Naive thymus-derived CD8-positive, alpha-beta T cell (primary cell): ENCODE measurements at regions not wholly inside any gene's neighbourhood (a gene's known extent, or its start where the extent isn't known, plus 50 kb on each side); places are given as distances from the start of the nearest gene placed in this dataset.

Experiments used
- ATAC-seq, 2 donors: fragments of 150-1000 bp; cut with Tn5 transposase in 1 of 2; sonication (Bioruptor Pico), chemical (Tn5 transposase) in 1 of 2; 1 replicate in 1 of 2; 2 replicates in 1 of 2; pipeline ENCODE4 v1.10.0; 2021; ENCODE audit warnings: mild to moderate bottlenecking in 2 of 2, moderate library complexity in 2 of 2
- POLR2A ChIA-PET: fragments of 350-600 bp; sonication (Branson Sonifier 250); formaldehyde crosslinking; loops from one replicate; lab custom pipeline; 2021; ENCODE audit warnings: antibody characterized with exemption; lab: Charles Lee
- DNase-seq, 10 donors: peaks; one replicate each; pipeline versions ENCODE4 v3.0.0 to v3.0.0-alpha.2; 2020 to 2022
- H3K27ac Mint-ChIP-seq, 10 donors: one replicate each; pipeline ENCODE4 v1.8.0; 2020 to 2022; ENCODE audit warnings: mild to moderate bottlenecking in 10 of 10, mixed read lengths in 10 of 10, moderate library complexity in 4 of 10, inconsistent platforms in 1 of 10
- H3K27me3 Mint-ChIP-seq, 5 donors: one replicate each; pipeline ENCODE4 v1.8.0; 2021 to 2022; ENCODE audit warnings: mixed read lengths in 5 of 5
- H3K36me3 Mint-ChIP-seq, 3 donors: one replicate each; pipeline ENCODE4 v1.8.0; 2020 to 2022; ENCODE audit warnings: mixed read lengths in 3 of 3, mild to moderate bottlenecking in 2 of 3, inconsistent platforms in 1 of 3
- H3K4me1 Mint-ChIP-seq, 4 donors: one replicate each; pipeline ENCODE4 v1.8.0; 2021 to 2022; ENCODE audit warnings: mixed read lengths in 4 of 4
- H3K4me3 Mint-ChIP-seq, 10 donors: one replicate each; pipeline ENCODE4 v1.8.0; 2020 to 2022; ENCODE audit warnings: mild to moderate bottlenecking in 10 of 10, mixed read lengths in 10 of 10, moderate library complexity in 6 of 10, inconsistent platforms in 1 of 10
- H3K9me3 Mint-ChIP-seq, 9 donors: one replicate each; pipeline ENCODE4 v1.8.0; 2020 to 2022; ENCODE audit warnings: mixed read lengths in 9 of 9, mild to moderate bottlenecking in 3 of 9, inconsistent platforms in 1 of 9, moderate library complexity in 1 of 9

DNA sequence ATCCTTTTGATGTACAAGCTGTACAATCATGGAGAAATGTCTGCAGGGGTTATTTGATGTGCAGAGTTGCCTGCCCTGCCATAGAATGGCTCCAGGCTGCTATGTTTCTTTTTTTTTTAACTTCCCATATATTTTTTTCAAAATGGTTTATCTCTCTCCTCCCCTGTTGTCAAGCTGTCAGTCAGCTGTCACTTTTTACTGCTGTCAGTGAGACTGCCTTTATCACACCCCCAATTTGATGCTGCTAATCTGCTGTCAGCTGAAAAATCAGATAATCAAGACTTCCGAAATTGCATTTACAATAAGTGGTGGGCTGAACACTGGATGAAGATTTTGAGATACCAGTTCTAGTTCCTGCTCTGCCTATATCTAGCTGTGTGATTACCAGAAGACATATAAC, 382.6 kb downstream of the ZEB2 start:
- Mint-ChIP-seq H3K27ac (no peak overlapping the region), H3K4me3 (no peak overlapping the region), H3K4me1 (peaks cover 0 to 7% (median 0%) of the 10 kb centered on the region in 4 donors), H3K36me3 (peaks cover 0 to 30% (median 22%) of the 10 kb centered on the region in 3 donors), H3K9me3 (no peaks in the 10 kb centered on the region), H3K27me3 (no peaks in the 10 kb centered on the region)
- POLR2A ChIA-PET: no interaction called here
- ATAC-seq (no peak), DNase-seq (no peak)

DNA sequence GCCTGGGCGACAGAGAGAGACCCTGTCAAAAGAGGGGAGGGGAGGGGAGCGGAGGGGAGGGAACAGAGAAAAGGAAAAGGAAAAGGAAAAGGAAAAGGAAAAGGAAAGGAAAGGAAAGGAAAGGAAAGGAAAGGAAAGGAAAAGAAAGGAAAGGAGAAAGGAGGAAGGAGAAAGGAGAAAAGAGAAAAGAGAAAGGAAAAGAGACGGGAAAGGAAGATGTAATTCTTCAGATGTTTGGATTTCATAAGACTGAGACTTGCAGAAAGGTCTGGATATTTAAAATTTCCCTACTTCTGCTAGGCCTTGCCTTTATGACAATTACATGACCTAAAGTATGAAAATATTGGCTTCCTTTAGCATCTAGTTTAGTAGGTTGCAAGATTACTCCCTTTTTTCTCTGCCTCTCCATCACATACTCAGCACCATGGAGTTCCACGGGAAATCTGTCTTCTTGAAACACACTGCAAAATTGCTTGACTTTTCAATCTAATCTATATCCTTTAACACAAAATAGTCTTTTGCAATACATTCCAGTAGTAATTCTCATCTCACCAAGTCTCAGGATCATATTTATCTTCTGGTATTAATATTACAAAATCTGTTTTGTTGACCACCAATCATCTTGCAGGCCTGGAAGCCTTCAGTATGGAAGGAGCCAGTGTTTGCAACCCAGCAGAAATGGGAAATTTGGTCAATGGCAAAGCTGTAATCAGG, 383.5 kb downstream of the ZEB2 start:
- H3K27me3 Mint-ChIP-seq: no peaks in the 10 kb centered on the region
- H3K9me3 Mint-ChIP-seq: no peaks in the 10 kb centered on the region
- peaks cover 0 to 23% (median 15%) of the 10 kb centered on the region in 3 donors for H3K36me3 Mint-ChIP-seq
- peaks cover 0 to 7% (median 0%) of the 10 kb centered on the region in 4 donors for H3K4me1 Mint-ChIP-seq
- no peak overlapping the region for H3K27ac Mint-ChIP-seq
- POLR2A ChIA-PET: no interaction called here
- H3K4me3 Mint-ChIP-seq: no peak overlapping the region
- DNase-seq (no peak), ATAC-seq (no peak)

DNA sequence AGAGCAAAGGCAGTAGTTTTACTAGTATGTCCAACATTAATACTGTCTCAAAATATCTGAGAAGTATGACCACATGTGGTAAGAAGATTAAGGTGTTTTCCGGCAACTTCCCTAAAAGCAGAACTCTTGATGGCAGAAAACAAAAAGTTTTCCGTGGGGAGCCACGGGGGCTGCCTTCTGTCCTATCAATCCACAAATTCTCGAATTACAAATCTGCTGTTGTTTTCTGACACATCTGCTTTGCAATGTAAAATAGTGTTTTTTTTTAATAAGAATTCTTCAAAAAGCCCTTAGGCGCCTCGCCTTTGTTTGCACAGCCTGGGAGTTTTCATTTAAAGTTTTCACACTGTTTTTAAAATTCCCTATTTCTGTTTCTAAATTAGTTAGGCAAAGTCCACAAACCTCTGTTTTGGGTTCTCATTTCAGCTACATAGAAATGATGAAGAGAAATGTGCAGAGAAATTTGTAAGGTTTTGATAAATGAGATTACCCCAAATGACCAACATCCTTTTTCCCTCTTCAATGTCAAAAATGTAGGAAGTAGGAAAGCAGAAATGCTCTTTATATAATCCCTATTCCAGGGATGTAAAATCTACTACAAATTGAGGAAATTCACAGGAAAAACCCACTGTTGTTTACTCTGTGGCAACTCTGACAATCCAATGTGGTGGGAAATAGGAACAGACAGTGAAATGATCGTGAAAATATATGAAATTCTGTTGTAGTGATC, 385.8 kb downstream of the ZEB2 start:
- Mint-ChIP-seq H3K4me3 (no peak overlapping the region), H3K9me3 (no peaks in the 10 kb centered on the region), H3K4me1 (peaks cover 0 to 7% (median 0%) of the 10 kb centered on the region in 4 donors), H3K36me3 (peaks cover 0 to 17% (median 17%) of the 10 kb centered on the region in 3 donors), H3K27ac (no peak overlapping the region), H3K27me3 (no peaks in the 10 kb centered on the region)
- POLR2A ChIA-PET: no interaction called here
- ATAC-seq (no peak), DNase-seq (no peak)

DNA sequence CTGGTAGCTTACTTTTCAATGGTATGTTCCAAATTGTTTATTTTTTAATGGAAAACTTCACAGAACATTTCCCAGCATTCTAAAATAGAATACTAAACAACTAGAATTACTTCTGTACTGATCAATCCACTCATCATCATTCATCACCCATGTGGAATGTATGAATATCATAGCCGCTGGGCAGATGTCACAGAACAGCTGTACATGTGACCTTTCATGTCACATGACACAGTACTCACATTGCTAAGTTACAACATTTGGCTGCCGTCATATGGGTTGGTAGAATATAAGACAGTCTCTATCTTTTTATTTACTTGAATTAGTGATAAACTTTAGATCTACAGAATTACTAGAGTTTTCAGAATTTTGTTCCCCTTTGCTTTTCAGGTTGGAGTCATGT, 387.6 kb downstream of the ZEB2 start:
- DNase-seq (no peak), ATAC-seq (no peak)
- peaks cover 0 to 23% (median 5%) of the 10 kb centered on the region in 3 donors for H3K36me3 Mint-ChIP-seq
- peaks cover 0 to 1% (median under 1%) of the 10 kb centered on the region in 4 donors for H3K4me1 Mint-ChIP-seq
- no peak overlapping the region for H3K4me3 Mint-ChIP-seq
- POLR2A ChIA-PET: interaction anchor here (0.6 kb wide), 1 partner anchor 175 kb away, joined by 4 read pairs; no protein-coding TSS in a partner anchor
- no peaks in the 10 kb centered on the region for H3K27me3 Mint-ChIP-seq
- H3K27ac Mint-ChIP-seq: no peak overlapping the region
- no peaks in the 10 kb centered on the region for H3K9me3 Mint-ChIP-seq

DNA sequence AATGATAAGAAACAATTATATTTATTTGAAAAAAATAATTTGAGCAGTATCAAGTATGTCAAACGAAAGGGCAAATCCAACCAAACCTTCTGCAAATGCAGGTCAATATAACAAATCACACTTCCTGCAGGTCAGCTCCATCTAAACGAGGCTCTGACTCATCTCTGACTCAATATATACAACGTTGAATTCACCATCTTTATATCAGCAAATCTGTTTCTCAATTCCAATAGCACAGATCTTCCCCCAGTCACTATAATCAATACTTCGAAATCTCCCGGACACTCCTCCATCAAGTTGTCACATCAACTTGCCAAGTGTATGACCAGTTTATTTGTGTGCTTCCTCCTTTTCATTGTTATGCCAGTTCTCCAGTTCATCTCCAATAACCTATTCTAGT, 388.9 kb downstream of the ZEB2 start:
- DNase-seq: no peak
- no peak for ATAC-seq

DNA sequence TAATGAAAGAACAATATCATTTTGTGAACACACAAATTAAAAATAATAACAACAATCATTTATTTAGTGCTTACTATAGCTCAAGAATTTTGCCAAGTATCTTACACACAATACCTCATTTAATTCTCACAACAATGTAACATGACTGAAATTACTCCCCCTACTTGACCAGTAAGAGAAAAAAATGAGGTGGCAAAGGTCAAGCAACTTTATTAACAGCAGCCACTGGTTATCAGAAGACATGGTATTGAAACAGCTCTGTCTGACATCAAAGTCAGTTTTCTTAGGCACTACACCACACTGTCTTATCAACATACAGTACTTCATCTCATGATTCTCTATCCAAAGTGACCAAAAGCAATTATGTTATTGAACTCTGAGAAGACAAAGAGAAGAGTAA, 389.4 kb downstream of the ZEB2 start:
- Mint-ChIP-seq H3K4me3 (no peak overlapping the region), H3K4me1 (peaks cover 0 to 1% (median 0%) of the 10 kb centered on the region in 4 donors), H3K36me3 (peaks cover 4 to 29% (median 10%) of the 10 kb centered on the region in 3 donors), H3K9me3 (peaks cover 0 to 3% (median 0%) of the 10 kb centered on the region in 9 donors), H3K27me3 (no peaks in the 10 kb centered on the region), H3K27ac (no peak overlapping the region)
- DNase-seq: no peak
- POLR2A ChIA-PET: no interaction called here
- no peak for ATAC-seq

More for the DNA sequence above, 388.9 kb downstream of the ZEB2 start:
- POLR2A ChIA-PET: no interaction called here
- no peaks in the 10 kb centered on the region for H3K27me3 Mint-ChIP-seq
- H3K4me3 Mint-ChIP-seq: no peak overlapping the region
- no peaks in the 10 kb centered on the region for H3K9me3 Mint-ChIP-seq
- H3K36me3 Mint-ChIP-seq: peaks cover 0 to 29% (median 9%) of the 10 kb centered on the region in 3 donors
- H3K4me1 Mint-ChIP-seq: peaks cover 0 to 1% (median 0%) of the 10 kb centered on the region in 4 donors
- no peak overlapping the region for H3K27ac Mint-ChIP-seq

DNA sequence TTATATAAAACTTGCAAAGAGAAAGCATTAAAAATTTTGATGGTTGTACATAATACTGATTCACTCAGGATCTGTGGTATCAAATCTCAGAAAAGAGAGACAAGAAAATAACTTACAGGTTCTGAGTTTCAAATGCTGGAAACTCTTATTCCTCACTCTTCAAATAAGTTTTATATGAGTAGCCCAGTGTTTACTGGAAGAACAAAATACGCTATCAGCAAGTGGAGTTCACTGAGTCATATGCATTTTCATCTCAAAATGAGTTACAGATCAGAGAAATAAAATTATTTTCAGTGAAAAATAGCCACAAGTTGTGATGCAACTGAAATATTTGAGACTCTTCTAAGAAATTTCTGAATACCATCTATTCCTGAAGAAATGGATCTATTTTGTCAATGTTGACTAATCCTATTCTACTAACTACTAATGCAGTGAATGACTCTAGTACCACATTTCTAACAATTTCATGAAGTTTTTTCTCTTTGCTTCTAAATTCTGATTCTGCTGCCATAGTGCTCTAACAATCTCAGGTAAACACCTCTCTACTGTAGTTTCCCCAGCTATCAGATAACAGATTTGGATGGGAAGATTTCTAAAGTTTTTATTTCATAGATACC, 391.7 kb downstream of the ZEB2 start:
- Mint-ChIP-seq H3K27ac (no peak overlapping the region), H3K9me3 (peaks cover 0 to 4% (median 0%) of the 10 kb centered on the region in 9 donors), H3K4me3 (no peak overlapping the region), H3K36me3 (peaks cover 7 to 34% (median 8%) of the 10 kb centered on the region in 3 donors), H3K27me3 (no peaks in the 10 kb centered on the region), H3K4me1 (peaks cover 0 to 1% (median 0%) of the 10 kb centered on the region in 4 donors)
- DNase-seq: no peak
- POLR2A ChIA-PET: no interaction called here
- ATAC-seq: no peak

DNA sequence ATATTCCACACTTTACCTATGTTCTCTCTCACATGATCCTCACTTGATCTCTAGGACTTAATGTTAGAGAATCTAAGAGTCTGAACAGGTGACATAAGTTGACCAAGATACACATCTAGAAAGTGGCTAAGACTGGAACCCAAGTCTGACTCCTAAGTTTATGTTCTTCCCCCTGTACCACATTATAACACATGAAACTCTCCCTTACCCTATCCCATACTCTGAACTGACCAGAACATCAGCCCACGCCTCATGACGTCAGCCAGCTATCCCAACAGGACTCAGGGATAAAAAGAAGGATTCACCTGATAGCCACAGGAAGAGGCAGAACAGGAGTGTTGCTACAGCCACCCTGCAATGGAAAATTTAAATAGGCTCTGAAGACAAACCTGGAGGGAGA, 392.2 kb downstream of the ZEB2 start:
- no peaks in the 10 kb centered on the region for H3K27me3 Mint-ChIP-seq
- peaks cover 0 to 4% (median 0%) of the 10 kb centered on the region in 9 donors for H3K9me3 Mint-ChIP-seq
- ATAC-seq (no peak), DNase-seq (no peak)
- no peak overlapping the region for H3K27ac Mint-ChIP-seq
- no peak overlapping the region for H3K4me3 Mint-ChIP-seq
- peaks cover 7 to 34% (median 8%) of the 10 kb centered on the region in 3 donors for H3K36me3 Mint-ChIP-seq
- H3K4me1 Mint-ChIP-seq: peaks cover 0 to 1% (median 0%) of the 10 kb centered on the region in 4 donors
- POLR2A ChIA-PET: no interaction called here

DNA sequence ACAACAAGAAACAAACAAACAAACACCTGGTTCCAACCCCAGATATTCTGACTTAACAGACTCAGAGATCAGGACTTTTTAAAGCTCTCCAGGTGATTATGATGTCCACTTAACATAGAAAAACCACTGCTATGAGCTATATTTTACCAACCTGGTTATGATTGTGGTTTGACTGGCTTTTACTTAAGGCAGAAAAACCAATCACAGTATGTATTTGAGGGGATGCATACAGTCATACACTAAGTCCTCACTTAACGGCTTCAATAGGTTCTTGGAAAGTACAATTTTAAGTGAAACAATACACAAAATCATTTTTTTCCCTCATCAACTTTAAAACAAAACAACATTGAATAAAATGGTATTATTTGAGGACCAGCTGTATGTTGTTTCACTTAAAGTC, 393.6 kb downstream of the ZEB2 start:
- peaks cover 0 to 1% (median 0%) of the 10 kb centered on the region in 4 donors for H3K4me1 Mint-ChIP-seq
- H3K4me3 Mint-ChIP-seq: no peak overlapping the region
- peaks cover 0 to 4% (median 0%) of the 10 kb centered on the region in 9 donors for H3K9me3 Mint-ChIP-seq
- no peak for ATAC-seq
- peaks cover 7 to 31% (median 8%) of the 10 kb centered on the region in 3 donors for H3K36me3 Mint-ChIP-seq
- POLR2A ChIA-PET: no interaction called here
- DNase-seq: no peak
- no peak overlapping the region for H3K27ac Mint-ChIP-seq
- no peaks in the 10 kb centered on the region for H3K27me3 Mint-ChIP-seq

DNA sequence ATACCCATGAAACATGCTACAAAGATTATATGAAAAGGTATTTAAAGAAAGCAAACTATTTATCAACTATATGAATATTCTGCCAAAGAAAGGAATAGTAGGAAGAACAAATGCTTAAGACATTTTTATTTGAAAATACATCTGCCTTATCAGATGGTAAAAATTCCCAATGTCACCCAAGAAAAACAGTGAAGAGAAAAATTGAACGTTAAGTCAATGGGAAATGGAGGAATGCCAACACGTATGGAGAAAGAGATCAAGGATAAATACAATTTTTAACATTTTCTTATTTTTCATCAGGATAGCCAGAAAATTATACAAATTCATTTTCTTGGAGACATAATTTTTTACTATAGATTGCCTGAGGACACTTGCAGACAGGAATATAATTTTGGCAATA, 394.2 kb downstream of the ZEB2 start:
- Mint-ChIP-seq H3K36me3 (peaks cover 7 to 29% (median 8%) of the 10 kb centered on the region in 3 donors), H3K27me3 (no peaks in the 10 kb centered on the region), H3K4me1 (peaks cover 0 to 1% (median 0%) of the 10 kb centered on the region in 4 donors), H3K27ac (no peak overlapping the region), H3K9me3 (peaks cover 0 to 4% (median 0%) of the 10 kb centered on the region in 9 donors), H3K4me3 (no peak overlapping the region)
- no peak for ATAC-seq
- POLR2A ChIA-PET: no interaction called here
- DNase-seq: no peak

DNA sequence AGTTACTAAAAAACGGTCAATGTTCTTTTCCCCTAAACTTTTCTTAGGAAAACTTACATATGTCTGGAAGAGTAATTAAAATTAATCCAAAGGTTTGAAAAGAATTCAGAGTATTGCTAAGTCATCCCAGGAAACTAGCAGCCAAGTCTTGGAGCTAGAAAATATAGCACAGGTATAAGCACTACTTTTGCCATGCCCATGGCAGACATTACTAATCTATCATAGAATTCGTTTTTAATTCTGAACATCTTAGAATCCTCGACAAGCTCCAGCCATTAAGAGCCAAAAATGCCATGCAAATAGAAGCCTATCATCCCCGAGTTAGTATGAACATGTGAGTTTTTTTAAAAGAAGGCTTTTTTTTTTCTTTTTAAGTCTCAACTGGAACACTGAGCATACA, 395.0 kb downstream of the ZEB2 start:
- Mint-ChIP-seq H3K27me3 (no peaks in the 10 kb centered on the region), H3K4me3 (no peak overlapping the region)
- POLR2A ChIA-PET: no interaction called here

DNA sequence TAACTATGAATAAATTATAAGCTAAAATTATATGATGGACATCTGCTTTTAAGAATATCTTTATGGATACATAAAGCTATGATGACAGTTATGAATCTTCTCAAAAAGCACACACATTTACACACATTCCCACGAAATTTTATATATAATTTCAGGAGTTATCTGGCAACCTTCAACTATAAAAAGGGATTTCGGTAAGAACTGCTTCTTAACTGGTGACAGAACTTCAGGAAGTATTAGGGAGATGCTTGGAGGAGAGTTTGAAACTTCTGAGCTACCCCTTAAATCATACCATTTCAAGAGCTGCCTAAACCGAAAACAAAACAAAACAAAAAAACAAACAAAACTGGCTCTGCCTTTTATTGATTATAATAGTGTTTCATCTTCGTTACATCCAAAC, 399.4 kb downstream of the ZEB2 start:
- Mint-ChIP-seq H3K9me3 (peaks cover 0 to under 1% (median 0%) of the 10 kb centered on the region in 9 donors), H3K27me3 (no peaks in the 10 kb centered on the region), H3K4me1 (no peaks in the 10 kb centered on the region), H3K36me3 (peaks cover 2 to 12% (median 3%) of the 10 kb centered on the region in 3 donors), H3K27ac (no peak overlapping the region), H3K4me3 (no peak overlapping the region)
- POLR2A ChIA-PET: no interaction called here
- DNase-seq: no peak
- no peak for ATAC-seq

More for the DNA sequence above, 395.0 kb downstream of the ZEB2 start:
- Mint-ChIP-seq H3K36me3 (peaks cover 7 to 31% (median 8%) of the 10 kb centered on the region in 3 donors), H3K27ac (no peak overlapping the region), H3K4me1 (peaks cover 0 to 1% (median 0%) of the 10 kb centered on the region in 4 donors), H3K9me3 (peaks cover 0 to 4% (median 0%) of the 10 kb centered on the region in 9 donors)
- ATAC-seq (no peak), DNase-seq (no peak)

DNA sequence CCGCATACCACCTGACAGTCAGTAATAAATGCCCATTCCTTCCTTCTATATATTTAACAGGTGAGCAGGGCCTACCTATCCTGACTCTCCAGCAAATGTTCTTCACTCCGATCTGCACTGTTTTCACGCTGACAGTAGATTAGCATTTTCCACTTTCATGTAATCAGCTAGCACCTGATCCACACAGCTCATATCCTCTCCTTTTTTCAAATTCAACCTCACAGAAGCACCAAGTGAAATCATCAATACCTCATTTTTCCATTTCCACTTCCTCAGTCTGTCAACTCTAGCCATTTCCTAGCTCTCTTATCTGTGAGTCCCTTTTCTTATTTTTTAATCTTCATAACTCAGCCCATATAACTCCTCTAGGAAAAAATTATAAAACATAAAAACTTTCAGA, 402.8 kb downstream of the ZEB2 start:
- peaks cover 0 to 10% (median 3%) of the 10 kb centered on the region in 9 donors for H3K9me3 Mint-ChIP-seq

More for the DNA sequence above, 402.8 kb downstream of the ZEB2 start:
- no peak overlapping the region for H3K27ac Mint-ChIP-seq
- H3K27me3 Mint-ChIP-seq: no peaks in the 10 kb centered on the region
- H3K4me3 Mint-ChIP-seq: no peak overlapping the region
- POLR2A ChIA-PET: no interaction called here
- H3K4me1 Mint-ChIP-seq: no peaks in the 10 kb centered on the region
- H3K36me3 Mint-ChIP-seq: peaks cover 2 to 8% (median 6%) of the 10 kb centered on the region in 3 donors
- no peak for ATAC-seq
- no peak for DNase-seq
